ENCODE measurements at regions not wholly inside any gene's neighbourhood (a gene's known extent, or its start where the extent isn't known, plus 50 kb on each side); places are given as distances from the start of the nearest gene placed in this dataset.

DNA sequence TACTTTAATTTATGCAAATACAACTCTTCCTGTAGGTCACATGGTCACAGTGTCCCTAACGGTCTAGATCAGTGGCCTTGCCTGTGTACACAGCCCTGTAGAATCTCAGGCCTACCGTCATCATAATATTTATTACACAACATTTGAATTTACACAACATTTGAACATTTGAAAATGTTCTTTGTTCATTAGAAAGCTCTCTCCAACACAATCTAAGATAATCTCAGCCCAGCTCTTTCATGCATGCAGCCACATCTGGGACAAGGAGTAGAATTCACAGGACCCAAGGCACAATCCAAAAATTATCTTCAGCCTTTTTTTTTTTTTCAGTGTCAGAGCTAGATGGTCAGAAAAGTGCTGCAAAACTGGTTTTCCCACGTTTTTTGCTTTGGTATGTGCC is 892.8 kb downstream of the TFAP2A start:
- H3K4me3 Mint-ChIP-seq, result no peak overlapping the region
- H3K9me3 Mint-ChIP-seq, result peaks cover 5% of the 10 kb centered on the region
- H3K36me3 Mint-ChIP-seq (ENCODE audit: low read depth), result no peaks in the 10 kb centered on the region

DNA sequence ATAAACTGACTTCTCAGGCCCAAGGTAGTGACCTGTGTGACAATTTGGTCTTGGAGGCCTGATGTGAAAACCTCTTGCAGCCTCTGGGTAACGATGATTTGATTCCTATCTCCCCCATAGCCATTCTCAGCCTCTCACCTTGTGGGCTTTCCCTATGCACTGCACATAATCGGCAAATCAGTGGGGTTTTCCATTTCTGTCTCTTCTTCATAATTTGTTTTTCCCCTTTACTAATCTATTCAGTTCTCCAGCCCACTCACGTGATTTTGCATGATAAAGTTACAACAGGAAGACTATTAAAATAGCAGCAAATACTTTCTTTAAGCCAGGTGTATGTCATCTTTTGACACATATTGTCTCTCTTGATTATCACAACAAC is 893.7 kb downstream of the TFAP2A start:
- Mint-ChIP-seq H3K9me3 (peaks cover 9% of the 10 kb centered on the region), H3K27me3 (no peaks in the 10 kb centered on the region), H3K4me3 (no peak overlapping the region), H3K4me1 (no peaks in the 10 kb centered on the region), H3K27ac (no peak overlapping the region), H3K36me3 (ENCODE audit: low read depth) (no peaks in the 10 kb centered on the region)
- ATAC-seq (replicated peaks), result no peak

More for the DNA sequence above, 892.8 kb downstream of the TFAP2A start:
- Mint-ChIP-seq H3K27ac (no peak overlapping the region), H3K4me1 (no peaks in the 10 kb centered on the region), H3K27me3 (no peaks in the 10 kb centered on the region)
- ATAC-seq (replicated peaks), result no peak

DNA sequence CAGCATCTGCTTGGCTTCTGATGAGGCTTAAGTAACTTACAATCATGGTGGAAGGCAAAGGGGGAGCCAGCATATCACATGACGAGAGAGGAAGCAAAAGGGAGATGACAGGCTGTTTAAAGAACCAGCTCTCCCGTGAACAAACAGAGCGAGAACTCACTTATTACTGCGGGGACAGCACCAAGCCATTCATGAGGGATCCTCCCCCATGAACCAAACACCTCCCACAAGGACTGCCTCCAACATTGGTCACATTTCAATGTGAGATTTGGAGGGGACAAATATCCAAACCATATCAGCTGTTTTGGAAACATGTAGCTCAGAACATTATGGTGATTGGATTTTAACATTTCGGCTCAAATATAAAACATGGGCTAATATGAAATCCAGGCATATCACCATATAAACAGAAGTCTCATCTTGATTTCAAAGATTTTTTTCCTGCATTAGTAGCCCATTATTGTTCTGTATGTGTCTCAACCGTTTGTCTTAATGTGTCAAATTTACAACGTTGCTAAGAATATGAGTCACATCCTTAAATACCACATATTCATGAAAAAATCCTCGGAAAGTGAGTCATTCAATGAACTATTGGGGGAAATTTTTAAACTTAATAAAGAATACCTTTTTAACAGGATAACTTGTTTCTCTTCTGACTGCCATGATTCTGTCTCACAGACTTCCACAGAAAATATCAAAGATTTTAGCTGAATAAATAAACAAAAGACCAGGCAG is 894.3 kb downstream of the TFAP2A start:
- peaks cover 9% of the 10 kb centered on the region for H3K9me3 Mint-ChIP-seq
- H3K4me3 Mint-ChIP-seq, result no peak overlapping the region
- ATAC-seq (replicated peaks), result no peak
- no peak overlapping the region for H3K27ac Mint-ChIP-seq
- H3K36me3 Mint-ChIP-seq (ENCODE audit: low read depth), result no peaks in the 10 kb centered on the region
- no peaks in the 10 kb centered on the region for H3K27me3 Mint-ChIP-seq
- no peaks in the 10 kb centered on the region for H3K4me1 Mint-ChIP-seq

DNA sequence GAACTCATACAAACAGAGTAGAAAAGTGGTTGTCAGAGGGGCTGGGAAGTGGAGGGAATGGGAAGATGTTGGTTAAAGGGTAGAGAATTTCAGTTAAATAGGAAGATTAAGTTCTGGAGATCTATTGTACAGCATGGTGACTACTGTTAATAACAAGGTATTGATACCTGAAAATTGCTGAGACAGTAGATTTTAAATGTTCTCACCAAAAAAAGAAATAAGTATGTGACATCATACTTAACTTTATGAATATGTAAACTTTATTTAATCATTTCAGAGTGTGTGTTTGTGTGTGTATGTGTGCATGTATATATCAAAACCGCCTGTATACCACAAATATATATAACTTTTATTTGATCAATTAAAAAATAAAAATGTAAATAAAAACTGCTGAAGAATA is 896.4 kb downstream of the TFAP2A start:
- no peak for ATAC-seq (replicated peaks)

DNA sequence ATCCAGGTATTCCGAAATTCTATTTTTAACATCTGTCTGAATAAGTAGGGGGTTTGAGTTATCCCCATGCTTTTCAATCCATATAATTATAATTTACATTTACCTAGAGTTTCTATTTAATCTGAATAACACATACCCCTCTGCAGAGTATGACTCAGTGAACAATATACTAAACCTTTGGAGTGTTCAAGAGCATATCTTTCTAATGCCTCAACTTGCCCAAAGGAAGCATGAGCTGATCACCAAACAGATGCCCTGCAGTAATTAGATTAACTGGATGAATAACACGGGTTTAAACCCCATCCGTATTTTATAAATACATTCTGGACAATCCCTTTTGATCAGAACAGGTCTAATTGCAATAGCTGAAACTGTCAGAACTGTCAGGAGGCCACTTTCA is 897.1 kb downstream of the TFAP2A start:
- no peak for ATAC-seq (replicated peaks)
- no peak overlapping the region for H3K27ac Mint-ChIP-seq
- H3K4me3 Mint-ChIP-seq, result no peak overlapping the region
- peaks cover 4% of the 10 kb centered on the region for H3K9me3 Mint-ChIP-seq
- H3K4me1 Mint-ChIP-seq, result no peaks in the 10 kb centered on the region
- no peaks in the 10 kb centered on the region for H3K27me3 Mint-ChIP-seq
- no peaks in the 10 kb centered on the region for H3K36me3 Mint-ChIP-seq (ENCODE audit: low read depth)

More for the DNA sequence above, 896.4 kb downstream of the TFAP2A start:
- Mint-ChIP-seq H3K27ac (no peak overlapping the region), H3K9me3 (peaks cover 9% of the 10 kb centered on the region), H3K27me3 (no peaks in the 10 kb centered on the region), H3K4me3 (no peak overlapping the region), H3K4me1 (no peaks in the 10 kb centered on the region), H3K36me3 (ENCODE audit: low read depth) (no peaks in the 10 kb centered on the region)

DNA sequence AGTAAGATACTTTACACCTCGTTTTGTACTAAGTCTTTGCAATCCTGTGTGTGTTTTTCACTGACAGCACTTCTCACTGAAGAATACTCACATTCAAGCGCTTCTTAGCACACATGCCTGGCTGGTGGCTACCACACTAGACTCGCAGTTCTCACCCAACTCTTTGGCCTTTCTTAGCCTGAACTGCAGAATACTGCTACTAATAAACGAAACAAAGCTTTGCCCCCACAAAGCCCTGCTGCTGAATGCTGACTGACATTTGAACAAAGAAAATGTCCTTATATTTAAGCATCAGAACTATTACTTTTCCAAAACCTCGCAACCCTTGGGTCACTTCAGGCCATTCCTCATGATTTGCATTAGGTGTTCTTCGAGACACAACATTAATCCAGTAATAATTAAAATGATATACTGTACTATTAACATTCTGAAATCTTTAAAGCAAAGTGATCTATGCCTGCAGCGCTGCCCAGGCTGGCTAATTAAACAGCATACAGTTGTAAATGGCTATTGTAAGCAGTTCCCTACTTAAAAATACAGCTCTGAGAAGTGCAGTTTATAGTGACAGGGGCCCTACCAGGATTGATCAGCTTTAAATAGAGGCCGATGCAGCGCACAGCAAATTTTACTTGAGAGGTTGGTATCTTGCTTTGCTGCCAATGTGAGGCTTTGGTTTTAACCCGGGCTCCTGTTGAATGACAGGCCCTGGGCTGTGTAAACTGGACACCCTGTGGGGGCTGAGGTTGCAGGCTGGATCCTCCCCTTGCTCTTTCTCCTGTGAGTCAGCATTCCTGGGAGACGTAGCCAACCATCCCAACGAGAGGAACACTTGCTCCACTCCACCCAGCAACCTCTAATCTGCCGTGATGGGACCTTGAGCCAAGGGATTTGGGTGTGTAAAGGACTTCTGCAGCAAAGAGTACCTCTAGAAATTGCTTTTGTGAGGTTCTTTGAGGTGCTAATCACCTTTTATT is 899.0 kb downstream of the TFAP2A start:
- Mint-ChIP-seq H3K27ac (no peak overlapping the region), H3K9me3 (peaks cover 4% of the 10 kb centered on the region), H3K36me3 (ENCODE audit: low read depth) (no peaks in the 10 kb centered on the region), H3K4me3 (no peak overlapping the region), H3K27me3 (no peaks in the 10 kb centered on the region), H3K4me1 (no peaks in the 10 kb centered on the region)
- no peak for ATAC-seq (replicated peaks)

DNA sequence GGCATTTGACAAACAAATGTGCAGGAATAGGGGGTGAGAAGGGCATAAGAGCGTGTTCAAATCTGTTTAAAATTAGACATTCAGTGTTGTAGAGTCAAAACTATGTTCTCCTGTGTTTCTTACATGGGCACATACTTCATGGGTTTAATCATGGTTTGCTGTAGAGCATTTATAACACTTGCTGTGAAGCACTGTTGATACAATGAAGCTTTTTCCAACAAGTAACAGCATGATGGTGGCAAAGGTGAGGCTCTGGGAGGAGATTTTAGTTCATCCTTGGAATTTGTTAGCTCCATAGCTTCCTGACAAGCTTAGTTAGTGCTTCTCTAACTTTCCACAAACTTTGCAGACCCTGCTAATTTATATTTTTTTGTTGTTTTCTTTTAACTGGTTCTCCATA is 900.7 kb downstream of the TFAP2A start:
- no peaks in the 10 kb centered on the region for H3K27me3 Mint-ChIP-seq
- no peak for ATAC-seq (replicated peaks)
- H3K27ac Mint-ChIP-seq, result no peak overlapping the region
- H3K4me3 Mint-ChIP-seq, result no peak overlapping the region
- H3K9me3 Mint-ChIP-seq, result peaks cover 4% of the 10 kb centered on the region
- H3K36me3 Mint-ChIP-seq (ENCODE audit: low read depth), result no peaks in the 10 kb centered on the region
- no peaks in the 10 kb centered on the region for H3K4me1 Mint-ChIP-seq

DNA sequence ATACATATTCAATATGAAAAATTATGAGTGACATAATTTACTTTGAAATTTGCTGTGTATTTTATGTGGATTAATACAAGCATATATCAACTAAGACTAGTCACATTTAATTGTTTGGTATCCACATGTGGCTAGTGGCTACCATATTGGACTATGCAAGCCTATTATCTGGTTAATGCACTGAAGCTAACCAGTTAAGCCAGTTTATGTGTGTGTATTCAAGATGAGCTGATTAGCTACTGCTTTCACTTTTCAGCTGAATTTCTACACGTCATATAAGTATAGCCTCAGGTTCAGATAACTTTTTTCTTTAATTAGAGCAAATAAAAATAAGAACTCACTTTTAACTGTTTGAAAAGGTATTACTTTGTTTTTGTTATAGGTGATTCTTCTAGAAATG is 903.7 kb downstream of the TFAP2A start:
- Mint-ChIP-seq H3K4me3 (no peak overlapping the region), H3K27ac (no peak overlapping the region), H3K9me3 (peaks cover 5% of the 10 kb centered on the region), H3K27me3 (no peaks in the 10 kb centered on the region), H3K36me3 (ENCODE audit: low read depth) (no peaks in the 10 kb centered on the region), H3K4me1 (no peaks in the 10 kb centered on the region)
- no peak for ATAC-seq (replicated peaks)

DNA sequence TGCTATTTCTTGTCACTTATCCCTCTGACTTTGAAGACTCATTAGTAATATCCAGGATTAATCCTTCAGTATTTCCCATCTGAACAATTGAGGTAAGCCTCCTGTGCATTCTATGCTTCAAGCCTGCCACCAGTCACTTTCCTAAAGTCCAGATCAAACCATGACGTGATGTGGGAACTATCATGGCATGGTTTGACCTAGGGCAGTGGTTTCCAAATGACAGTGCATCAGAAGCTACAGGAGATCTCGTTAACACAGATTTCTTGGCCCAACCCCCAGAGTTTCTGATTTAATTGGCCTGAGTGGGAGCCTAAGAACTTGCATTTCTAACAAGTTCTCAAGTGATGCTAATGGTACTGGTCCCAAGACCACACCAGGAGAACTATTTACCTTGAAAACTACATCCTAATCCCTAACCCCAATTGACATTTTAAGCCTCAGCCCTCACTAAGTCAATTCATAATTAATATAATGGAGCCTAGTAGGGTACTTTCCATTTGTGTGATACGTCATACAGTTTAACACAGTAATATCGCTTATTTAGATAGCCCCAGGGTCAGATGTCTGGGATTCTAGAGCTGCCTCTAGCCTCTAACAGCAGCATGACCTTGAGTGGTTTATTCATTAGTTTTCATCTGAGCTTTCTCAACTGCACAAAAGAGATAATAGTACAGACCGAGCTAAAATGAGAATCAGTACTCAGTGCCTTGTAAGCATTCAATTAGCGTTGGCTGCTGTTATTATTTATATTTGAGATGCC is 907.6 kb downstream of the TFAP2A start:
- no peak overlapping the region for H3K4me3 Mint-ChIP-seq
- H3K4me1 Mint-ChIP-seq, result no peaks in the 10 kb centered on the region
- H3K27ac Mint-ChIP-seq, result no peak overlapping the region
- H3K36me3 Mint-ChIP-seq (ENCODE audit: low read depth), result no peaks in the 10 kb centered on the region
- H3K9me3 Mint-ChIP-seq, result peaks cover 11% of the 10 kb centered on the region
- no peaks in the 10 kb centered on the region for H3K27me3 Mint-ChIP-seq
- no peak for ATAC-seq (replicated peaks)

DNA sequence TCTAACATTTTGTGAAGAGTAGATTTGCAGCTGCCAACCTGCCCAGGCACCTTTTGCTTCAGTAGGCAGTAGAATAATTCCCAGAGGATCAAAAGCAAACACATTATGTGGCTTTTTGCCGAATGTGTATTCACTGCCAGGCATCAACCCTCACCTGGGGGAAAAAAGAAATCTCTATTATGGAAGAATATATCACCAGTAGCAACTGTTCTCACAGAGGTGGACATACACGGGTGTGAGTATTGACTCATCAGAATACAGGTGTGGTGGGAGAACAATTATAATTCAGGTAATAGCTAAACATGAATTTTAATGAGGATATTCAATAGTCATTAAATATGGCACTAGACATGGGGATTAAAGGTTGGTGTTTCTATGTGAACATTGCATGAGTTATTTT is 910.7 kb downstream of the TFAP2A start:
- Mint-ChIP-seq H3K4me3 (no peak overlapping the region), H3K27me3 (no peaks in the 10 kb centered on the region), H3K36me3 (ENCODE audit: low read depth) (no peaks in the 10 kb centered on the region), H3K4me1 (no peaks in the 10 kb centered on the region), H3K27ac (no peak overlapping the region), H3K9me3 (peaks cover 11% of the 10 kb centered on the region)
- ATAC-seq (replicated peaks), result no peak

DNA sequence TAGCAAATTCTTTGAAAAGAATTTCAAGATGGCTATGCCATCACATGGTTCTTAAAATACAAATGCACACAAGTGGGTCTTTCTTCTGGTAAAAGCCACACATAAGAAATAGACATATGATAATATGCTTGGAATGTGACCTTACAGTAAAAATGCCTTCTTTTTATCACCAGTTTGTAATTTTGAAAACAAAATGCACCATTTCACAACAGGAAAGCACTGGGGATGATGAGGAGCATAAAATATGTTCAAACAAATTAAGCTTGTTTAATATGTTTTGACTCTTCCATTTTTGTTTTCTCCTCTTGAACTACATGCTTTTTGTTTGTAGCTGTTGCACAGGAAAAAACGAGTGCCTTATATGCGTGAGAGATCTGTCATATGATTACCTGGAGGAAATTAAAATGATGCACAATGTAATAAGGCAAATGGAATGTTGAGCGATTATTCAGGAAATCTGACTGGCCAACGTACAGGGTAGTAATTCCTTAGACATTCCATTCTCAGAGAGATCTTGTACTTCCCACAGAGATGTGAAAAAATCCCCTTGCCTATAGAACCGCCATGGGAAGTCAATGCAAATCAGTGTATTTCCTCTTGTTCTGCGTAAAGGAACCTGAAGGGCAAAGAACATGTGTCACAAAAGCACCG is 911.6 kb downstream of the TFAP2A start:
- H3K27me3 Mint-ChIP-seq, result no peaks in the 10 kb centered on the region
- no peak overlapping the region for H3K4me3 Mint-ChIP-seq
- ATAC-seq (replicated peaks), result no peak
- peaks cover 11% of the 10 kb centered on the region for H3K9me3 Mint-ChIP-seq
- no peak overlapping the region for H3K27ac Mint-ChIP-seq
- no peaks in the 10 kb centered on the region for H3K4me1 Mint-ChIP-seq
- no peaks in the 10 kb centered on the region for H3K36me3 Mint-ChIP-seq (ENCODE audit: low read depth)

DNA sequence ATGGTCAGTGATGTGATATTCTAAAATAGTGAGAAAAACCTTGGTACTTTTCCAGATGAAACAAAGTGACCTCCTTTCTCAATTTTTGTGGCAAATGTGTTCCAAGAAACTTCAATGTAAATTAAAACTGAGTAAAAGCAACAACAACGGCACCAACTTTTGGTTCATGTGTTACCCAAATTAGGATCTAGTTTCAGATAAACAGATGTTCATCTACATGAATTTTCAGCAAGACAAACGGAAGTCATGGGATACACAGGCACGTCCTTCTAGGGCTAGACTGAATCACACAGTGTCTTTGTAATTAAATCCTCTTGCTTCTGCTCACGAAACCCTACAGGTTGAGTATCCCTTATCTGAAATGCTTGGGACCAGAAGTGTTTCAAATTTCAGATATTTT is 915.2 kb downstream of the TFAP2A start:
- Mint-ChIP-seq H3K27me3 (no peaks in the 10 kb centered on the region), H3K4me1 (no peaks in the 10 kb centered on the region), H3K9me3 (peaks cover 16% of the 10 kb centered on the region), H3K27ac (no peak overlapping the region), H3K36me3 (ENCODE audit: low read depth) (no peaks in the 10 kb centered on the region), H3K4me3 (no peak overlapping the region)
- no peak for ATAC-seq (replicated peaks)

DNA sequence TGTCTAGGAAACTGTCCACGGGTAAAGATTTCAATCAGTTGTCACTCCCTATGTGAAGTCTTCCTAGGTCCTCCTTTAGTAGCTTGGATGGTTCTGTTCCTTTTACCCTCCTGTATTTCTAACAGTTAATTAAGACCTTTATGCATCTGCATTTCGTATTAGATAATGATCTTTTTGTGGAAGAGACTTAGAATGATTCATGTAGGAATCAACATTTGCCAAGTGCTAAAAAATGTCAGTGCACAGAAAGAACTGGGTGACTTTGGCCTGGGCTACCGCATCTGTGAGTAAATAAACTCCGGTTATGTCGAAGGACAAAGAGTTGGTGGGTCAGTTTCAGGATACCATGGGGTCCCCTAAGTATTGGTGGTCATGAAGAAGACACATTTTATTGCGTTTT is 918.0 kb downstream of the TFAP2A start:
- no peak overlapping the region for H3K4me3 Mint-ChIP-seq
- H3K9me3 Mint-ChIP-seq, result peaks cover 11% of the 10 kb centered on the region
- no peaks in the 10 kb centered on the region for H3K27me3 Mint-ChIP-seq
- no peak for ATAC-seq (replicated peaks)
- H3K36me3 Mint-ChIP-seq (ENCODE audit: low read depth), result no peaks in the 10 kb centered on the region
- no peak overlapping the region for H3K27ac Mint-ChIP-seq
- H3K4me1 Mint-ChIP-seq, result no peaks in the 10 kb centered on the region

DNA sequence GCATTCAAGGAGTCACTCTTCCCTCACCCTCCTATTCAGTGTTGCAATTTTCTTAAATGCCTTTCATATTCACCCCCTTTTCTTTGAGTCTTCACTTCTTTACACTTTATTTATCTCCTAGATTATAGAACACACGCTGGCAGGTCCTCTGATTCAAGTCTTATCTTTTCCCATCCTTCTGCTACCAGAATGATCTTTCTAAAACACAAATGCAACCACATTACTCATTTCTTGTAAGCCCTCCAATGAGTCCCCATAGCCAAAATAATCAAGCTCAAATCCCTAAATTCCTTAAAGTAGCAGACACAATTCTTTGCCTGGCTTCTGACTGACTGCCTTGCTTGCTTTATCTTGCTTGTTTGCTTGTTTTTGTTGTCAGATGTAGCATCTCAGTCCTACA is 920.0 kb downstream of the TFAP2A start:
- H3K27ac Mint-ChIP-seq, result no peak overlapping the region
- H3K4me1 Mint-ChIP-seq, result no peaks in the 10 kb centered on the region
- no peak for ATAC-seq (replicated peaks)
- no peaks in the 10 kb centered on the region for H3K36me3 Mint-ChIP-seq (ENCODE audit: low read depth)
- H3K9me3 Mint-ChIP-seq, result peaks cover 11% of the 10 kb centered on the region
- no peak overlapping the region for H3K4me3 Mint-ChIP-seq
- no peaks in the 10 kb centered on the region for H3K27me3 Mint-ChIP-seq

Measured in activated T-helper 17 cell treated with anti-CD3 and anti-CD28 coated beads, Interleukin-2, amount 50 U/mL, for 72 hours (primary cell).